SJCRH30 (cell line): ENCODE measurements at regions not wholly inside any gene's neighbourhood (a gene's known extent, or its start where the extent isn't known, plus 50 kb on each side); places are given as distances from the start of the nearest gene placed in this dataset.
A peak's percentile ranks its signal among the peaks of the same experiment; 100 is the strongest.
"Not testable (repeated sequence)": the region's sequence is repeated elsewhere in the genome, so short reads cannot be mapped to it uniquely, and the experiment has no call there.

Experiments
- DNase-seq, 2 experiments: peaks; one replicate each; pipeline ENCODE4 v3.0.0-alpha.2; 2015 to 2020
- H3K27ac ChIP-seq: fragments of 250-450 bp; sonication (Bioruptor Pico); 2 replicates; pipeline ENCODE4 v1.5.1; 2020; ENCODE audit warnings: mild to moderate bottlenecking, moderate library complexity
- H3K27me3 ChIP-seq: fragments of 250-450 bp; sonication (Bioruptor Pico); 2 replicates; pipeline ENCODE4 v1.5.1; 2020; ENCODE audit warnings: mild to moderate bottlenecking, moderate library complexity
- H3K36me3 ChIP-seq: fragments of 250-450 bp; sonication (Bioruptor Pico); 2 replicates; pipeline ENCODE4 v1.5.1; 2020; ENCODE audit warnings: mild to moderate bottlenecking, moderate library complexity
- H3K4me1 ChIP-seq: fragments of 250-450 bp; sonication (Bioruptor Pico); 2 replicates; pipeline ENCODE4 v1.5.1; 2020; ENCODE audit warnings: mild to moderate bottlenecking, moderate library complexity
- H3K4me3 ChIP-seq: fragments of 250-450 bp; sonication (Bioruptor Pico); 2 replicates; pipeline ENCODE4 v1.5.1; 2020; ENCODE audit warnings: mild to moderate bottlenecking, moderate library complexity
- H3K9me3 ChIP-seq: fragments of 250-450 bp; sonication (Bioruptor Pico); replicated peaks from 2 replicates; pipeline ENCODE4 v1.5.1; 2020; ENCODE audit warnings: mild to moderate bottlenecking, moderate library complexity

DNA sequence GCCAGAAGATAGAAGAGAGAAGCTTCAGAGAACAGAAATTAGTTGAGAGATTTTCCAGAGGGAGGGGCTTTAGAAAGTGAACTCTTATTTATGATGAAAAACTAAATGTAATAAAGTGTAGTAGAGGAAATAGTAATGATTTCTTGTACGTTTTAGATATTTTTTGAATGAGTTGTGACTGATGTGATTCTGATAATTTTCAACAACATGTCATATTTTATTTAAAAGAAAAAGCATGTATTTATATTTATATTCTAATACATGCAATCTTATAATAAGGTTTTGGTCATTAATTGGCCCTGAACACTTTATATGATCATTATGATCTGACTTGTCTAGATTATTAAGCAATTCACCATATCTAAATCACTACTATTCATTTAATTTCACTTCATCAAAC lies 735.2 kb upstream of the CDH9 start:
- Histone ChIP-seq H3K4me3 (no peak overlapping the region), H3K9me3 (no peaks in the 10 kb centered on the region), H3K27ac (no peak overlapping the region), H3K27me3 (no peaks in the 10 kb centered on the region), H3K36me3 (no peaks in the 10 kb centered on the region), H3K4me1 (no peaks in the 10 kb centered on the region)
- no peak for DNase-seq

DNA sequence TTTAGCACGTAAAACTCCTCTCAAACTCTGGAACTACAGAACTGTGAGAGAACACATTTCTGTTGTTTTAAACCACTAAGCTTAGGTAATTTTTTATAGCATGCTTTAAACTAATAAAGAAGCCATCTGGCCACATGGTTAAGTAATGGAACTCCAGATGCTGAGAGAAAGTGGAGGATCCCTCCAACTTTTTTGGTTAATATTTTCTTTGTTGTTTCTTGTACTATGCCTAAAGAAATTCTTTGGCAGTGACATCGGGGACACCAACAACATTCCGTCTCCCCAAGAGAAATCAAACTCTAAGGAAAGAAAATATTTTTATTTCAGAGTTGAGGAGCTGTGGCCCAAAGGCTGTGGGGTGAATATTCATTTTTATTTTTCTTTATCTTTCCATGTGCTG lies 734.8 kb upstream of the CDH9 start:
- H3K27me3 ChIP-seq = no peaks in the 10 kb centered on the region
- H3K27ac ChIP-seq = no peak overlapping the region
- no peak overlapping the region for H3K4me3 ChIP-seq
- no peaks in the 10 kb centered on the region for H3K36me3 ChIP-seq
- no peaks in the 10 kb centered on the region for H3K4me1 ChIP-seq
- no peaks in the 10 kb centered on the region for H3K9me3 ChIP-seq
- DNase-seq = no peak

DNA sequence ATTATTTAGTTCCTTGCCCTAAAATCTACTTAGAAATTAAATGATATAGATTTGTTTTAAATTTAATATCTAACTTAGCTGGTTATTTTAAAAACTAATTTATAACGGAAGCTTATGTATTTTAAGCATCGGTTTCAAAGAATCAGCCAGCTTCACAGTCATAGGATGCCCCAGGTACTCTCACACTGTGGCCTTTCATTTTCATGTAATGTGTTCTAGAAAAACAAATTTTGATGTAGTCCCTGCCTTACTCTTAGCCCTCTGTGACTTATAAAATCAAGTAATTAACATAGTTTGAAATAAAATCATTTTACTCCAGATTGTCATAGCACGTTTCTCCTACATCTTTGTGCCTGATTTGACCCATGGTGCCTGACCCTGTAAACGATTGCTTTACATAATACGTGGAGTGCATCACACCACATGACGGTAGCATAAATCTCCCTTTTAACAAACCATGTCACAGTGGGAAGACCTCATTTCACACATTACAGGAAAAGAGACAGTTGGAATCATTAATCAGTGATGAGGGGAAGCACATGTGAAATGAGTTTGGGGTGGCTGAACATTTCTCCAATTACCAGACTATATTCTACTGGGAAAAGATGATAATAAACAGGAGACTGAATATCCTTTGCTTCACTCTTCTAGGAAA lies 731.5 kb upstream of the CDH9 start:
- Histone ChIP-seq H3K36me3 (no peaks in the 10 kb centered on the region), H3K27me3 (no peaks in the 10 kb centered on the region), H3K4me3 (no peak overlapping the region), H3K27ac (no peak overlapping the region), H3K4me1 (no peaks in the 10 kb centered on the region), H3K9me3 (no peaks in the 10 kb centered on the region)
- peak in 1 of 2 experiments; percentile 30 for DNase-seq

DNA sequence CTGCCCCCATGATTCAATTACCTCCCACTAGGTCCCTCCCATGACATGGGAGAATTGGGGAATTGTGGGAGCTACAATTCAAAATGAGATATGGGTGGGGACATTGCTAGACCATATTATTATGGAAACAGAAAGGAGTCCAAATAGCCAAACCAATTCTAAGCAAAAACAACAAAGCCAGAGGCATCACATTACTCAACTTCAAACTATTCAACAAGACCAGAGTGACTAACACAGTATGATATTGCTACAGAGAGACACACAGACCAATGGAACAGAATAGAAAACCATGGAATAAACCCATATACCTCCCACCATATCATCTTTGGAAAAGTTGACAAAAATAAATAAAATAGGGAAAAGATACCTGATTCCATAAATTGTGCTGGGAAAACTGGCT lies 710.5 kb upstream of the CDH9 start:
- Histone ChIP-seq H3K4me1 (no peaks in the 10 kb centered on the region), H3K4me3 (no peak overlapping the region), H3K27me3 (no peaks in the 10 kb centered on the region), H3K9me3 (no peaks in the 10 kb centered on the region), H3K36me3 (no peaks in the 10 kb centered on the region), H3K27ac (no peak overlapping the region)
- no peak for DNase-seq

DNA sequence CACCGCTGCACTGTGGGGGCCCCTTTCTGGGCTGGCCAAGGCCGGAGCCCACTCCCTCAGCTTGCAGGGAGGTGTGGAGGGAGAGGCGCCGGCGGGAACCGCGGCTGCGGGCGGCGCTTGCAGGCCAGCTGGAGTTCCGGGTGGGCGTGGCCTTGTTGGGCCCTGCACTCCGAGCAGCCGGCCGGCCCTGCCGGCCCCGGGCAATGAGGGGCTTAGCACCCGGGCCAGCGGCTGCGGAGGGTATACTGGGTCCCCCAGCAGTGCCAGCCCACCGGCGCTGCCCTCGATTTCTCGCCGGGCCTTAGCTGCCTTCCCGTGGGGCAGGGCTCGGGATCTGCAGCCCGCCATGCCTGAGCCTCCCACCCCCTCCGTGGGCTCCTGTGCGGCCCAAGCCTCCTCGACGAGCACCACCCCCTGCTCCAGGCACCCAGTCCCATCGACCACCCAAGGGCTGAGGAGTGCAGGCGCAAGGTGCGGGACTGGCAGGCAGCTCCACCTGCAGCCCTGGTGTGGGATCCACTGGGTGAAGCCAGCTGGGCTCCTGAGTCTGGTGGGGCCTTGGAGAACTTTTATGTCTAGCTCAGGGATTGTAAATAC lies 705.1 kb upstream of the CDH9 start:
- not testable (repeated sequence) for DNase-seq, H3K4me1 ChIP-seq, H3K9me3 ChIP-seq, H3K4me3 ChIP-seq, H3K27ac ChIP-seq, H3K36me3 ChIP-seq, H3K27me3 ChIP-seq

DNA sequence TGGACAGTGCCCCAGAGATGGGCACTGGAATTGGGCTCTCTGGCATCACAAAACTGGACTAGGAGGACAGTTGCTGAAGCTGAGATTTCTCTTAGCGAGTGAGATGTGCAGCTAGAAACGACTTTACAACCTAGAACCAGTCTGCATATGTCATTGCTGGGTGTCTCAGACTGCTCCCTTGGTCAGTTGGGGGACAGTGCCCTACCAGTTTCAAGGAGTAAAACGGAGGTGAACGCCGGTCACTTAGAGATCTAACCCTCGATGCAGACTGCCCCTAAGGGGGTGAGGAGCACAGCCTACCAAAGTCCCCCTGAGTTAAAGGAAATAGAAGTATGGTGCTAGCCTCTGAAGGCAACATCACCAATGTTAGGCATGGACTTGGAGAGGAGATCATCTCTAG lies 704.4 kb upstream of the CDH9 start:
- Histone ChIP-seq H3K4me1 (no peaks in the 10 kb centered on the region), H3K9me3 (no peaks in the 10 kb centered on the region), H3K4me3 (no peak overlapping the region), H3K27ac (no peak overlapping the region), H3K36me3 (no peaks in the 10 kb centered on the region), H3K27me3 (no peaks in the 10 kb centered on the region)
- DNase-seq = no peak

DNA sequence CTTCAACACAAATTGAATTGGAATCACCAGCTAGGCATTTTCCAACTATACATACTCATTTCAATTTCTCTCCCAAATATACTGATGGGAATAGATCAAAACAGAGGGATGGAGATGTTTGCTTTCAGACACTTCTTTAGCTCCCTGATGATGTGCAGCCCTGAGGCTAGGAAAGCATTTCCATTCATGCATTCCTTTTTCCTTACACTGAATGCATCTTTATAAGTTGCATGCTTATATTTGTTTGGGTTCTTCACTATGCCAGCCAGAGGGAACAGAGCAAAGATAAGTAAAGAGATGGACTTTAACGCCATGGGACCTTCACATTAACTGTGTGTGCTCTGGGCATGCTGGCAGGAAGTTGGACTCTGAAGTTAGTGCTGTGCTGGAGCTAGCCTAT lies 696.5 kb upstream of the CDH9 start:
- no peak overlapping the region for H3K27ac ChIP-seq
- H3K4me3 ChIP-seq = no peak overlapping the region
- H3K9me3 ChIP-seq = no peaks in the 10 kb centered on the region
- no peaks in the 10 kb centered on the region for H3K36me3 ChIP-seq
- no peaks in the 10 kb centered on the region for H3K4me1 ChIP-seq
- no peaks in the 10 kb centered on the region for H3K27me3 ChIP-seq
- DNase-seq = no peak

DNA sequence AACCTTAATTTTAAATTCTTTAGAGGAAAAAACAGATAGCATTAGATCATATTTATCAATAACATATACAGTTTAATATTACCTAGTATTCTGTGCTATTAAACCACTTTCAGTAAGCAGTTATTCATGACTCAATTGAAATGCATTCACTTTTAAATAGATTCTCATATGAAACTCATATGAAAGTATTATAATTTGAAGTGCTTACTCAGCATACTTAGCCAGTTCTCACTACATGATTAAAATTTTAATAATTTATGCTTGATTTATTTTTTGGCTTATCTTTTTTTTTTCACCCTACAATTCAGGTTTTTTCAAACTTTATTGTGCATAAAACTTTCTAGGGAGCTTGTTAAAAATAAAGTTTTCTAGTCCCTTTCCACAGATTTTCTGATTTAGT lies 694.9 kb upstream of the CDH9 start:
- Histone ChIP-seq H3K4me1 (no peaks in the 10 kb centered on the region), H3K9me3 (no peaks in the 10 kb centered on the region), H3K27ac (no peak overlapping the region), H3K4me3 (no peak overlapping the region), H3K27me3 (no peaks in the 10 kb centered on the region), H3K36me3 (no peaks in the 10 kb centered on the region)
- no peak for DNase-seq

DNA sequence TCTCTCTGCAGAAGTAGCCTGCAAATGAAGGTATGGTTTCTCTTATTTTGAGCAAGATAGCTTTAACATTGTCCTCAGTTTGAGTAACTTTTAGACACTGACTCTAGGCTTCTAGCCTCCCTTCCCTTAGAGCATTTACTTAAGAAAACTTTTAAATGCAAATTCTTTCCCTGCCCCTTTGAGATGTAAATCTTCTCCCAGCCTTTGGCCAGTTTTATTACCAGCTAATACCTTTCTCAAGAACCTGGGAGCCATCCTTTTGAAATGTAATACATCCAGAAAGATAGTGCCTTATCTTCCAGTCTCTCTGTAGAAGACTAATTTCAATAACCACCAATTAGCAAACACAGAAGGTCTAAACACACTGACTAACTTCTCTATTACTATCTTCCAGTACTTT lies 688.9 kb upstream of the CDH9 start:
- no peaks in the 10 kb centered on the region for H3K9me3 ChIP-seq
- no peaks in the 10 kb centered on the region for H3K36me3 ChIP-seq
- DNase-seq = no peak
- H3K4me3 ChIP-seq = no peak overlapping the region
- no peaks in the 10 kb centered on the region for H3K4me1 ChIP-seq
- H3K27ac ChIP-seq = no peak overlapping the region
- H3K27me3 ChIP-seq = no peaks in the 10 kb centered on the region

DNA sequence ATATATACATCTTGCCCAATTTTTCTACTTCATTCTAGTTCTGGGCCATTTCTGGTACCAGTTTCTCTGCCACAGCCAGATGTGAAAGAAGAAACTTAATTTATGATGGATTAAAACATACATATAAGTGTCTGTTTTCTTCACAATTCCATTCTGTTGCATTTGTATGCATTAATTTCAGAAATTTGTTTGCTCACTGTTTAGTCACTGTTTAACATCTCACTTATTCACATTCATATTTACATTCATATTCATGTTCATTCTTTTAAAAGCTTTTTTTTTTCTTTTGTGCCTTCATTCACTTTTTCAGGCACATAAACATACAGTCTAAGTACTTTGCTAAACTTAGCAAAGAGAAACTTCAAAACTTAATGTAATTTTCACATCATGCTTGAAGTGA lies 684.0 kb upstream of the CDH9 start:
- Histone ChIP-seq H3K4me3 (no peak overlapping the region), H3K27me3 (no peaks in the 10 kb centered on the region), H3K27ac (no peak overlapping the region), H3K9me3 (no peaks in the 10 kb centered on the region), H3K4me1 (no peaks in the 10 kb centered on the region), H3K36me3 (no peaks in the 10 kb centered on the region)
- DNase-seq = no peak

DNA sequence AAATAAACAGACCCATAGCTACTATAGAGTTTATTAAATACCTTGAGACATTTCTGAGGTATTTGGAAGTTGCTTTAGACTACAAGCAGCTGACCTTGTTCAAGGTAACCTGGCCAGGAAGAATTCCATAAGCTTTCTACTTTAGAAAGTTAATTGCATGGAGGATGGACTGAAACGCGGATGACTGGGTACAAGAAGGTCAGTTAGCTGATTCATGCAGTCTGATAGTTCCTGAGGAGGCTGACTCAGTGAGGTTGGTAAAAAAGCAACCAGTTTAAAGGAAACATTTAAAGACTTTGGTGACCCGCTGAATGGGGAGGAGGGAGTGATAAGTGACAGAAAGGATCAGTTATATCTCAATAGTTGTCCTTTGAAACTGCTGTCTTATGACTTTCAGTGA lies 670.1 kb upstream of the CDH9 start:
- Histone ChIP-seq H3K27ac (no peak overlapping the region), H3K9me3 (no peaks in the 10 kb centered on the region), H3K36me3 (no peaks in the 10 kb centered on the region), H3K27me3 (no peaks in the 10 kb centered on the region), H3K4me3 (no peak overlapping the region), H3K4me1 (no peaks in the 10 kb centered on the region)
- DNase-seq = no peak

DNA sequence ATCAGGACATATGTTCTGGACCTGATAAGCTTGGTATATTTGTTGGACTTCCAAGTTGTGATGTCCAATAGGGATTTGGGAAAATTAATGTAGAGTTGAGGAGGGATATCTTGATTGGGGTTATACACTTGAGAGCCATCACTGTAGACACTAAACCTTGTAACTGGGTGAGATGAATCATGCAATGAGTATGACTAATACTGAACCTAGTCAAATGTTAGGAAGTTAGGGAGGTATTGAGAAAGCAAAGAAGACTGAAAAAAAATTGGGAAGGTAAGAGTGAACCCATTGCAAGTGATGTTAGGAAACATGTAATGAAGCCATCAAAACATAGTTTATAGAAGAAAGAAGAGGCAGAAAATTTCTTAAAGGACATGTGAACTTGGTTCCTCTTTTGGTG lies 668.4 kb upstream of the CDH9 start:
- Histone ChIP-seq H3K9me3 (no peaks in the 10 kb centered on the region), H3K4me3 (no peak overlapping the region), H3K4me1 (no peaks in the 10 kb centered on the region), H3K27me3 (no peaks in the 10 kb centered on the region), H3K36me3 (no peaks in the 10 kb centered on the region), H3K27ac (no peak overlapping the region)
- DNase-seq = no peak

DNA sequence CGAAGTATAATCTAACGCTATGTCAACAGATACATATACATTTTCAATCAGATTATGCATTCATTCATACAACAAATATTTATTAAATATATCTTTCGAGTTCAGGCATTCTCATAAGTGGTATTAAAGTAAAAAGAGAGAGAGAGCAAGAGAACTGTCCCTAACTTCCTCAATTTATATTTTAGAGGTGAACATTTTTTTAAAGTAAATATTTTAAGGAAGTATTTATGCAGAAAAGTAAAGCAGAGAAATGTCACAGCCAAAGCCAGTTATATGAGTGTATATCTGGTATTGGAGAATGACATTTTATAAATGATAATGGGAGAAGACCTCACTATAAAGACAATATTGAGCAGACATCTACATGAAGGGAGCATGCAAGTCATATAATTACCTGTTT lies 667.3 kb upstream of the CDH9 start:
- Histone ChIP-seq H3K4me1 (no peaks in the 10 kb centered on the region), H3K27me3 (no peaks in the 10 kb centered on the region), H3K9me3 (no peaks in the 10 kb centered on the region), H3K27ac (no peak overlapping the region), H3K4me3 (no peak overlapping the region), H3K36me3 (no peaks in the 10 kb centered on the region)
- no peak for DNase-seq

DNA sequence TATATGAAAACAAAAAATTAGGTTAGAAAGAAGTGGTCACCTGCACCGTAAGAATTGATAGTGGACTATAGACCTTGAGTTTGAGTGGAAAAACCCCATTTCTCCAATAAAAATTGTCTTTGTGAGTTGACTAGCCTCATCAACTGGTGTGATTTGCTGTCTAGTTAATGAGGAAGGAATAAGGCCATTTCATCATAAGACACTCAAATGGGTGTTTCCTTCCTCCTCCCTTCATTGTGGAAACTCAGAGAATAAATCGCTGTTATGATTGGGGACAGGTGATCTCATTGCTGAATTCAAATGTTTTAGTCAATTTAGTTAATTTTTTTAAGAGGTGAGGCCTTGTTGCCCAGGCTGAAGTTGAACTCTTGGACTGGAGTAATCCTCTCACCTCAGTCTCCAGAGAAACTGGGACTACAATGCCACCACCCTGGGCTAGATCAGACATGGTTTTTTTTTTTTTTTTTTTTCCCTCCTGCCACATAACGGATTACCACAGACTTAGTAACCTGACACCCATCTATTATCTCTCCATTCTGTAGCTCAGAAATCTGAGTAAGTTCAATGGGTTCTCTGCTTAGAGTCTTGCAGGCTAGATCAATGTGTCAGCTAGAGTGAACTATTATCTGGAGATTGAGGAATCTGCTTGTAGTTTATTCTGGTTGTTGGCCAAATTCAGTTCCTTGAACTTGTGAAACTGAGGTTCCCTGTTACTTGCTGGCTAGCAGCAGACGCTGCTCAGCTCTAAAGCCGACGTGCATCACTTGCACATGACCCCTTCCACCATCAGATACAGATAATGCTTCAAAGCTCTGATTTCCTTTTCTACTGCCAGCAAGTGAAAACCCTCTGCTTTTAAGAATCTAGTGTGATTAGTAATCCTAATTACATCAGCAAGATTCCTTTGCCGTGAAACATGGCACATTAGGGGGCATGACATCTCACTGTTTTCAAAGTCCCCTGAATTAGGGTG lies 663.8 kb upstream of the CDH9 start:
- DNase-seq = peak in 1 of 2 experiments; percentile 44
- no peaks in the 10 kb centered on the region for H3K36me3 ChIP-seq
- no peaks in the 10 kb centered on the region for H3K27me3 ChIP-seq
- no peak overlapping the region for H3K27ac ChIP-seq
- H3K9me3 ChIP-seq = no peaks in the 10 kb centered on the region
- no peaks in the 10 kb centered on the region for H3K4me1 ChIP-seq
- H3K4me3 ChIP-seq = no peak overlapping the region

DNA sequence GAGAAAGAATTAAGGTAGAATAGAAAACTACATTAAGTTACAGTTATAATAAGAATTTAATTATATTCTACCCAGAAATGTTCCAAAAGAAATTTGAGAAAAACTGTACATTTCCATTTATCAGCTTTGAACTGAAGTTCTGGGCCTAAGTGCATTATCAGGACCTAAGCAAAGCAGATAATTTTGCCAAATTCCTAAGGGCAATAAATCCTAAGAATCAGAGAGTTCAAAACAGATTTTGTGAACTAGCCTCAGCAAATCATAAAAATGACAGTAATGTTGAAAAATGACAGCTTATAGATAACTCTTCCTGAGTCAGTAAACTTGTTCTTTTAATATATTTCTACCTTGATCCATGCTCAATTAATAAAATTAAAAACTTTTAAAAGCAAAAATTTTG lies 662.1 kb upstream of the CDH9 start:
- H3K4me1 ChIP-seq = no peaks in the 10 kb centered on the region
- no peak overlapping the region for H3K27ac ChIP-seq
- H3K4me3 ChIP-seq = no peak overlapping the region
- H3K9me3 ChIP-seq = no peaks in the 10 kb centered on the region
- DNase-seq = no peak
- no peaks in the 10 kb centered on the region for H3K27me3 ChIP-seq
- no peaks in the 10 kb centered on the region for H3K36me3 ChIP-seq
